ENCODE measurements at regions not wholly inside any gene's neighbourhood (a gene's known extent, or its start where the extent isn't known, plus 50 kb on each side); places are given as distances from the start of the nearest gene placed in this dataset.
"Not testable (repeated sequence)": the region's sequence is repeated elsewhere in the genome, so short reads cannot be mapped to it uniquely, and the experiment has no call there.

DNA sequence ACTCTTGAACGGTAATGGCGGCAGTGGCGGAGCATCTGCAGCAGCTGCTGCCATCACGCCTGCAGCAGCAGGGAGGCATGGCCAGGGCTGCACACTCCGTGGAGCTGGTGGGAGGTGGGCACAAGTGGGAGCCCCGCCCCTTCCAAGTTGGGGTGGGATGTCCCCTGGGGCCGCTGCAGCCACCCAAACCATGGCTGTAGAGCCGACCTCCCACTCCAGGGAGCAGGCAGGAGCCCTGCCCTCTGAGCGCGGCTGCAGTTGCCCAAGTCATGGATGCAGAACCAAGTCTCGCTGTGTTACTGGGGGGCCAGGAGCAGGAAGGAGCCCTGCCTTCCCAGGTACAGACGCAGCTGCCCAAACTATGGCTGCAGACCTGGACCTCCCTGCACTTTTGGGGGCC lies 215.3 kb upstream of the VLDLR start:
- Mint-ChIP-seq H3K36me3 (no peaks in the 10 kb centered on the region), H3K9me3 (peaks cover 12% of the 10 kb centered on the region), H3K4me3 (no peak overlapping the region), H3K27ac (no peak overlapping the region), H3K4me1 (no peaks in the 10 kb centered on the region)
- no peak for DNase-seq (ENCODE audit: low spot score in 2 of 2)
- ATAC-seq = no peak

GRCh38 chr9:2407450-2407849 lies 214.1 kb upstream of the VLDLR start:
- ATAC-seq = no peak
- Mint-ChIP-seq H3K27ac (no peak overlapping the region), H3K4me3 (no peak overlapping the region), H3K36me3 (no peaks in the 10 kb centered on the region), H3K9me3 (peaks cover 10% of the 10 kb centered on the region), H3K4me1 (no peaks in the 10 kb centered on the region)
- no peak for DNase-seq (ENCODE audit: low spot score in 2 of 2)

GRCh38 chr9:2411459-2412215 lies 209.9 kb upstream of the VLDLR start:
- H3K36me3 Mint-ChIP-seq = no peaks in the 10 kb centered on the region
- no peaks in the 10 kb centered on the region for H3K4me1 Mint-ChIP-seq
- no peak overlapping the region for H3K4me3 Mint-ChIP-seq
- no peak for DNase-seq (ENCODE audit: low spot score in 2 of 2)
- no peak for ATAC-seq
- no peak overlapping the region for H3K27ac Mint-ChIP-seq
- H3K9me3 Mint-ChIP-seq = no peaks in the 10 kb centered on the region

DNA sequence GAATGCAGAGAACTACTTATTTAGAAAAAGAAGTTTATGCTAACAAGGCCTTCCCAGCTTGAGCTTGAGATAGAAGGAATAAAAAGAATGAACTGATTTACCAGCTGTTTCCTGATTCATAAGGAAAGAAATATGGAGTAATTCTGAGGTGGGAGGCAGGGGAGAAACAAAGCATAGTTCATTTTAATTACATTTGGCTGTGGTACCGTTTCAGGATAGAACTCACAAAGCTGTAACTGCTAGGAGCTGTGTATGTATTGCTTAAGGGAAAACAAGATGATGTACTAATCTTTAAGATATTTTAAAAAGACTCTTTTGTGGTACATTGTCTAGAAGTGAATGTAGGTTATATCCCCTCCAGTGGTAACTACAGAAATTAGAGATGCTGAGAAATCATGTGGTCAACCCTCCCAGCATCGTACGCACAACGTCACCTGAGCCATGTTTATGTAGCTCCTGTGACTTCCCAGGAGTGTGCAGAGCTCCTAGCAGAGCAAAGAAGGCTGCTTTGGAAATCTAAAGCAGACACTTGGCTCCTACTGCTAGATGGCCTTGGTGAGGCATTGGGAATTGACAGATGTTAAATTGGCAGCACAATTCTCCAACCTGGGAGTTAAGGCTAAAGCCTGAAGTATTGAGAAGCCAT lies 208.3 kb upstream of the VLDLR start:
- no peak for ATAC-seq
- DNase-seq (ENCODE audit: low spot score in 2 of 2) = no peak
- H3K9me3 Mint-ChIP-seq = no peaks in the 10 kb centered on the region
- H3K4me1 Mint-ChIP-seq = no peaks in the 10 kb centered on the region
- H3K36me3 Mint-ChIP-seq = no peaks in the 10 kb centered on the region
- H3K4me3 Mint-ChIP-seq = no peak overlapping the region
- H3K27ac Mint-ChIP-seq = no peak overlapping the region

GRCh38 chr9:2414465-2414864 lies 207.1 kb upstream of the VLDLR start:
- Mint-ChIP-seq H3K27ac (no peak overlapping the region), H3K4me1 (no peaks in the 10 kb centered on the region), H3K36me3 (no peaks in the 10 kb centered on the region), H3K4me3 (no peak overlapping the region), H3K9me3 (no peaks in the 10 kb centered on the region)
- no peak for DNase-seq (ENCODE audit: low spot score in 2 of 2)
- ATAC-seq = no peak

- no peak for DNase-seq (ENCODE audit: low spot score in 2 of 2)
- Mint-ChIP-seq H3K4me3 (no peak overlapping the region), H3K4me1 (no peaks in the 10 kb centered on the region), H3K36me3 (no peaks in the 10 kb centered on the region), H3K27ac (no peak overlapping the region), H3K9me3 (no peaks in the 10 kb centered on the region)
- ATAC-seq = no peak
These were observed 206.3 kb upstream of the VLDLR start for GRCh38 chr9:2415326-2415725.

GRCh38 chr9:2417730-2418129 lies 203.9 kb upstream of the VLDLR start:
- DNase-seq (ENCODE audit: low spot score in 2 of 2) = no peak
- no peaks in the 10 kb centered on the region for H3K4me1 Mint-ChIP-seq
- H3K36me3 Mint-ChIP-seq = no peaks in the 10 kb centered on the region
- no peak overlapping the region for H3K4me3 Mint-ChIP-seq
- no peaks in the 10 kb centered on the region for H3K9me3 Mint-ChIP-seq
- no peak for ATAC-seq
- H3K27ac Mint-ChIP-seq = no peak overlapping the region

DNA sequence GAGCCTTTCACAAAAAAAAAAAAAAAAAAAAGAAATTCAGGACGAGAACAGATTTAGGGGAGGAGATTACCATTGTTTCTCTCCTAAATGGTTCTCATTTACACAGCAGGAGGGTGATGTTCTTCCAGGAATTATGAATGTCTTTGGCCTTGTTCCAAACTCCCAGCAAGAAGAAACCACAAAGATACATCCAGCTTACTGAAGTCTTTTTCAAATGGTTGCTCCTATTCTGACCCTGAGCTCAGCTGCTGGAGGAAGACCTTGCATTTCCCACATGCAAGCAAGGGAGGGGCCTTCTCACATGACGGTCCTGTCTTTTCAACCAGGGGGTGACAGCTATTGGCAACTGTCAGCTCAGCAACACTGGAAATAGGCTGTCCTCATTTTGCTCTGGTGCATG lies 203.0 kb upstream of the VLDLR start:
- H3K4me3 Mint-ChIP-seq = no peak overlapping the region
- no peak for ATAC-seq
- H3K4me1 Mint-ChIP-seq = no peaks in the 10 kb centered on the region
- H3K27ac Mint-ChIP-seq = no peak overlapping the region
- H3K9me3 Mint-ChIP-seq = no peaks in the 10 kb centered on the region
- no peaks in the 10 kb centered on the region for H3K36me3 Mint-ChIP-seq
- DNase-seq (ENCODE audit: low spot score in 2 of 2) = no peak

- ATAC-seq (no peak), DNase-seq (ENCODE audit: low spot score in 2 of 2) (no peak)
- H3K9me3 Mint-ChIP-seq = no peaks in the 10 kb centered on the region
- no peak overlapping the region for H3K4me3 Mint-ChIP-seq
- no peaks in the 10 kb centered on the region for H3K36me3 Mint-ChIP-seq
- no peak overlapping the region for H3K27ac Mint-ChIP-seq
- no peaks in the 10 kb centered on the region for H3K4me1 Mint-ChIP-seq
These were observed 202.2 kb upstream of the VLDLR start for GRCh38 chr9:2419347-2419746.

DNA sequence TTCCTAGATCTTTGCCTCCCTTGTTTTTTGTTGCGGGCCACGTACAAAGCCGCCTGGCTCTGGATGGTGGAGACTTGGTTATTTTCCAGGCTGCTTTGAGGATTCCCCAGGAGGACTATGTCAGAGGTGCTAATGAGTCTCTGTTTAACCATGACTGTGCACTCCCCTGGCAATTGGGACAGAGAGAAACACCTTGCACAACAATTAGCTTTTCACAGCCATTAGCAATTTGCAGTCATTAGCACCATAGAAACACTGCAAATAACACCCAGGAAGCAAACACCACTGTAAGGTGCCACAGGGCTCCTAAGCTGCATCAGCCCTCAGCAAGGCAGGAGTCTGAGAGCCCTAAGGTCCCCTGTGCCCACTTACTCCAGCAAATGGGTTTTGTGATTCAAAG lies 201.0 kb upstream of the VLDLR start:
- no peak overlapping the region for H3K27ac Mint-ChIP-seq
- no peak overlapping the region for H3K4me3 Mint-ChIP-seq
- H3K36me3 Mint-ChIP-seq = no peaks in the 10 kb centered on the region
- DNase-seq (ENCODE audit: low spot score in 2 of 2) (no peak), ATAC-seq (no peak)
- no peaks in the 10 kb centered on the region for H3K9me3 Mint-ChIP-seq
- no peaks in the 10 kb centered on the region for H3K4me1 Mint-ChIP-seq

DNA sequence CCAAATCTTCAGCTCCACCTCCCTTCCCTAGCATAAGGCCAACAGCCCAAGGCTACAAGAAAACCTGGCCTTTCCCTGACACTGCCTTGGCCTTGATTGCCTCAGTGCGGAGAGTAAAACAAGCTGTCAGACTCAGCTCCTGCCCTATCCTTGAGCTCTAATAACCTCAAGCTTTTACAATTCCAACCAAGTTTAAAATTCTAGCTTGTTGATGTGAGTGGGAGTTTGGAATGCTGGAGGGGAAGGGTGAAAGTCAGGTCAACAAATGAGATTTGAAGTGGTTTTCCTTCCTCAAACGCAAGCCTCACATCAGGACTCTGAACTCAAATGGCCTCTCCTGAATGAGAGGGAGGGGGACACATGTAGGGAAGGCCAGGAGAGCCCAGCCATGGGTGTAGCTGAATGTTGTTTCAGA lies 197.0 kb upstream of the VLDLR start:
- no peak overlapping the region for H3K4me3 Mint-ChIP-seq
- H3K36me3 Mint-ChIP-seq = no peaks in the 10 kb centered on the region
- H3K4me1 Mint-ChIP-seq = no peaks in the 10 kb centered on the region
- DNase-seq (ENCODE audit: low spot score in 2 of 2) (no peak), ATAC-seq (no peak)
- no peaks in the 10 kb centered on the region for H3K9me3 Mint-ChIP-seq
- H3K27ac Mint-ChIP-seq = no peak overlapping the region

GRCh38 chr9:2425676-2426075 lies 195.9 kb upstream of the VLDLR start:
- no peak overlapping the region for H3K4me3 Mint-ChIP-seq
- no peaks in the 10 kb centered on the region for H3K4me1 Mint-ChIP-seq
- no peaks in the 10 kb centered on the region for H3K9me3 Mint-ChIP-seq
- no peak overlapping the region for H3K27ac Mint-ChIP-seq
- no peaks in the 10 kb centered on the region for H3K36me3 Mint-ChIP-seq
- DNase-seq (ENCODE audit: low spot score in 2 of 2) = no peak
- no peak for ATAC-seq

DNA sequence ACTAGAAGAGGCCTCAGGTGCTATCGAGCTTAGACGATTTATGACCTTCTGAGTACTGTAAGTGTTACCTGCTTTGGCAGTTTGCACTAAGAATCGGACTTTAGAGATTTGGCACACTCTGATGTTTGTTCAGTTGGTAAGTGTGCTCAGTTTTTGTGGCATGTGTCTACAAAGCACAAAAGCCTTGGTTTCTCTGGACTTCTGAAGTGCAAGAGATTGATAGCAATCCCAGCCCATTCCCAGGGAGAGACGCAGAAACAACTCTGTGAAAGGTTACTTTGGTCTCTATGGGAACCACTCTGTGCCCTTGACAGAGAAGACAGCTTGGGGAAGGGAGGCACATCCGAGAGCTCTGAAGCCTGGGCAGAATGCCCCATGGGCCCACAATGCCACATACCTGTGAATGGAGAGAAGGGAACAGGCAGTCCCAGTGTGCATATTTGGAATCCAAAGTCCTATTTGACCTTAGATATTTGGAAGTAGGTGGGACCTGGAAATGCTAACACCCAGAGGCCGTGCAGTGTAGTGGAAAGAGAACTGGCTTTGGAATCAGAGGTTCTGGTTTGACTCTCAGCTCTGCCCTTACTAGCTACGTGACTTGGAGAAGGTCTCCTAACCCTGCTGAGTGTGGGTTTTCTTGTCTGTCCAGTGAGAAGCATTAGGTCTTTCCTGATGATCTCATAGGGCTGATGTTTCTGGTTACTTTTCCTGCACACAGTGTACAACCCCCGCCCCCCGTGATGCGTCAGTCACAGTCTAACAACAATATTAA lies 194.3 kb upstream of the VLDLR start:
- H3K36me3 Mint-ChIP-seq = no peaks in the 10 kb centered on the region
- H3K4me3 Mint-ChIP-seq = no peak overlapping the region
- H3K27ac Mint-ChIP-seq = no peak overlapping the region
- H3K4me1 Mint-ChIP-seq = no peaks in the 10 kb centered on the region
- H3K9me3 Mint-ChIP-seq = no peaks in the 10 kb centered on the region
- ATAC-seq = peak; percentile 26
- no peak for DNase-seq (ENCODE audit: low spot score in 2 of 2)

- peaks cover 15% of the 10 kb centered on the region for H3K9me3 Mint-ChIP-seq
- no peaks in the 10 kb centered on the region for H3K4me1 Mint-ChIP-seq
- H3K36me3 Mint-ChIP-seq = no peaks in the 10 kb centered on the region
- H3K27ac Mint-ChIP-seq = no peak overlapping the region
- no peak for DNase-seq (ENCODE audit: low spot score in 2 of 2)
- H3K4me3 Mint-ChIP-seq = no peak overlapping the region
- ATAC-seq = no peak
These were observed 181.6 kb upstream of the VLDLR start for GRCh38 chr9:2439957-2440356.

GRCh38 chr9:2443933-2444332 lies 177.7 kb upstream of the VLDLR start:
- not testable (repeated sequence) for H3K4me1 Mint-ChIP-seq; H3K36me3 Mint-ChIP-seq; H3K9me3 Mint-ChIP-seq; H3K4me3 Mint-ChIP-seq; H3K27ac Mint-ChIP-seq; ATAC-seq; DNase-seq (ENCODE audit: low spot score in 2 of 2)

DNA sequence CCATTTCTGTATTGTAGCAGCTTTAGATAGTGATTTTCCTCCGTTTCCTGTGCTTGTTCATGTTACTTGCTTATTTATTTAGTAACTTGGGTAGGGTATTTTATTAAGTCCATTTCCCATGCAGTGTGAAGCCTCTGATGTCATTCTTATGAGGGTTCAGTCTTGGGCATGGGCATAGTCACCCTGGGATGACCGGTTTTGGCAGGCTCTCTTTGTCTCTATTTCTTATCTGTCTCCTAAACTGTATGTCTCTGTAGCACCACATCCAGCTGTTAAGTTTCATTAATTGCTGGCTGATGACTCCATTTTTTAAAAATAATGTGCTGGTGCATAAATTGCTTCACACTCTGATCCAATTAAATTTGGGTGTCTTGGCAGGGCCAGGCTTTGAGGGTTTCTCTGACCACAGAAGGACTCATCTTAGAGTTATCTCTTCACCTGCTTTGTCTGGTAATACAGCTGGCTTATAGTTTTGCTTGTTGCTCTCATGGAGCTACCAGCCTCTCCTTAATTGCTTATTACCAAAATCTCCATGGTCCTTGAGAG lies 173.3 kb upstream of the VLDLR start:
- no peak overlapping the region for H3K4me3 Mint-ChIP-seq
- H3K27ac Mint-ChIP-seq = no peak overlapping the region
- H3K4me1 Mint-ChIP-seq = no peaks in the 10 kb centered on the region
- ATAC-seq (no peak), DNase-seq (ENCODE audit: low spot score in 2 of 2) (no peak)
- no peaks in the 10 kb centered on the region for H3K36me3 Mint-ChIP-seq
- H3K9me3 Mint-ChIP-seq = peaks cover 3% of the 10 kb centered on the region
